ENCODE measurements at regions not wholly inside any gene's neighbourhood (a gene's known extent, or its start where the extent isn't known, plus 50 kb on each side); places are given as distances from the start of the nearest gene placed in this dataset.

Small RNAs in the stretch of these regions (microRNA-seq; reads per million reads assigned to microRNA genes)
- 0 reads per million in 2 experiments for gene MIR563 (ENCODE audit: insufficient read depth in 1 of 2, insufficient read length in 1 of 2, unreplicated experiment in 1 of 2)

Small RNAs in the stretch of these regions (small RNA-seq; reads per million reads assigned to genes)
- 0 reads per million in 5 experiments for gene MIR563

Data from IMR-90 (cell line).